OCI-LY1 (cell line): ENCODE measurements at regions not wholly inside any gene's neighbourhood (a gene's known extent, or its start where the extent isn't known, plus 50 kb on each side); places are given as distances from the start of the nearest gene placed in this dataset.

Source experiments
- H2AFZ ChIP-seq: fragments of 200-600 bp; sonication (generic), shearing (Covaris generic); 2 replicates; pipeline ENCODE4 v1.6.0; 2014; ENCODE audit warnings: antibody characterized with exemption, mild to moderate bottlenecking, low read length
- H3F3A ChIP-seq: fragments of 200-600 bp; sonication (generic), shearing (Covaris generic); 2 replicates; pipeline ENCODE4 v1.6.0; 2014; ENCODE audit warnings: mild to moderate bottlenecking, antibody characterized with exemption, low read length, moderate library complexity; ENCODE audit not compliant: insufficient read depth
- H3K27ac ChIP-seq: fragments of 200-600 bp; sonication (generic); 2 replicates; pipeline ENCODE4 v1.5.1; 2014; ENCODE audit warnings: low read length, mixed run types, mild to moderate bottlenecking, low read depth; ENCODE audit not compliant: poor library complexity, severe bottlenecking
- H3K27me3 ChIP-seq: fragments of 200-600 bp; sonication (generic); 2 replicates; pipeline ENCODE4 v1.6.0; 2014; ENCODE audit warnings: antibody characterized with exemption, mild to moderate bottlenecking, low read length, moderate library complexity; ENCODE audit not compliant: insufficient read depth
- H3K36me3 ChIP-seq: fragments of 200-600 bp; sonication (generic); 2 replicates; pipeline ENCODE4 v1.6.1; 2014; ENCODE audit warnings: mild to moderate bottlenecking, antibody characterized with exemption, low read length, moderate library complexity, mixed read lengths; ENCODE audit not compliant: insufficient read depth
- H3K4me1 ChIP-seq: fragments of 200-600 bp; sonication (generic); 2 replicates; pipeline ENCODE4 v1.5.1; 2014; ENCODE audit warnings: mild to moderate bottlenecking, low read length, moderate library complexity; ENCODE audit not compliant: insufficient read depth, severe bottlenecking
- H3K4me2 ChIP-seq: fragments of 200-600 bp; sonication (generic), shearing (Covaris generic); 2 replicates; pipeline ENCODE4 v1.6.1; 2014; ENCODE audit warnings: low read length
- H3K4me3 ChIP-seq: fragments of 200-600 bp; sonication (generic); 2 replicates; pipeline ENCODE4 v1.5.1; 2014; ENCODE audit warnings: low read length, low read depth, mild to moderate bottlenecking, mixed read lengths; ENCODE audit not compliant: poor library complexity, severe bottlenecking
- H3K79me2 ChIP-seq: fragments of 200-600 bp; shearing (Covaris generic); 2 replicates; pipeline ENCODE4 v1.6.1; 2016; ENCODE audit warnings: mixed run types, low read length, mixed read lengths; ENCODE audit not compliant: insufficient read depth
- H3K9ac ChIP-seq: fragments of 200-600 bp; sonication (generic), shearing (Covaris generic); 2 replicates; pipeline ENCODE4 v1.6.1; 2014; ENCODE audit warnings: mild to moderate bottlenecking, low read length, mixed read lengths
- H3K9me2 ChIP-seq: fragments of 200-600 bp; sonication (generic), shearing (Covaris generic); 2 replicates; pipeline ENCODE4 v1.6.1; 2014; ENCODE audit warnings: low read depth, mild to moderate bottlenecking, low read length, mixed read lengths
- H3K9me3 ChIP-seq: fragments of 200-600 bp; shearing (Covaris generic); 2 replicates; pipeline ENCODE4 v1.6.1; 2014; ENCODE audit warnings: low read length, mixed read lengths
- H4K20me1 ChIP-seq: fragments of 200-600 bp; sonication (generic), shearing (Covaris generic); 2 replicates; pipeline ENCODE4 v1.6.0; 2016; ENCODE audit warnings: mild to moderate bottlenecking, low read length; ENCODE audit not compliant: insufficient read depth
- EZH2 ChIP-seq: fragments of 200-600 bp; sonication (generic), shearing (Covaris generic); IDR thresholded peaks from 2 replicates; pipeline ENCODE4 v1.8.0; 2017; ENCODE audit warnings: borderline replicate concordance, mixed run types, mild to moderate bottlenecking, antibody characterized with exemption, low read length, moderate library complexity, mixed read lengths
- TF ChIP-seq, protein P1 (sequence below): fragments of 200-600 bp; sonication (generic), shearing (Covaris generic); IDR thresholded peaks from 2 replicates; pipeline ENCODE4 v1.5.1; 2017; ENCODE audit warnings: mild to moderate bottlenecking, antibody characterized with exemption, low read length, moderate library complexity, mixed read lengths

- no peak overlapping the region for H3K27ac ChIP-seq
These were observed 339.0 kb upstream of the PABPC4L start for GRCh38 chr4:134540588-134540987.

DNA sequence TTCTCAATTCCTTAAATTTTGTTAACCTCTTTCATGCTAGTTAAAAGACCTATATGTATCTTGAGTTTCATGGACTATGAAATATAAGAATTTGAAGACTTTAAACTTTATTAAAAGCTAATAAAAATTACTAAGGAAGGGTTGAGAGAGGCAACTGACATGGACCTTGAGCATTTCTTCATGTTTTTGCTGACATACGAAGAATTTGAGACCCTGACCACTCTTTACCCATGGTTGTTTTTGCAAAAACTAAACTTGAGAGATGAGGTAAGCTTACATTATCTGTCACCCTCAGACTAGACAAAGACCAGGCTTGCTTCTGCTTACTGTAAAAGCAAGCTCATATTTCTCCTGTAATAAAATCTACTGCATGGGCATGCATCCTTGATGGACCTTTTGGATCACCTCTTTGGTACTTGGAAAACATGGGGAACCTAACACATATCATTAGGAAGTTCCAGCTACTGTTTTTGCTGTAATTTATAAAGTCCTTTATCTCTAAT, 338.2 kb upstream of the PABPC4L start:
- no peak overlapping the region for H3K4me2 ChIP-seq
- H3K9ac ChIP-seq, result no peak overlapping the region
- H3K27ac ChIP-seq, result no peak overlapping the region
- no peak overlapping the region for H3K4me3 ChIP-seq
- H3K36me3 ChIP-seq, result no peaks in the 10 kb centered on the region
- no peaks in the 10 kb centered on the region for H3F3A ChIP-seq
- no peak overlapping the region for H2AFZ ChIP-seq
- H3K9me2 ChIP-seq, result no peaks in the 10 kb centered on the region
- no peaks in the 10 kb centered on the region for H3K4me1 ChIP-seq
- H4K20me1 ChIP-seq, result no peaks in the 10 kb centered on the region
- H3K79me2 ChIP-seq, result no peaks in the 10 kb centered on the region
- TF ChIP-seq, protein P1, sequence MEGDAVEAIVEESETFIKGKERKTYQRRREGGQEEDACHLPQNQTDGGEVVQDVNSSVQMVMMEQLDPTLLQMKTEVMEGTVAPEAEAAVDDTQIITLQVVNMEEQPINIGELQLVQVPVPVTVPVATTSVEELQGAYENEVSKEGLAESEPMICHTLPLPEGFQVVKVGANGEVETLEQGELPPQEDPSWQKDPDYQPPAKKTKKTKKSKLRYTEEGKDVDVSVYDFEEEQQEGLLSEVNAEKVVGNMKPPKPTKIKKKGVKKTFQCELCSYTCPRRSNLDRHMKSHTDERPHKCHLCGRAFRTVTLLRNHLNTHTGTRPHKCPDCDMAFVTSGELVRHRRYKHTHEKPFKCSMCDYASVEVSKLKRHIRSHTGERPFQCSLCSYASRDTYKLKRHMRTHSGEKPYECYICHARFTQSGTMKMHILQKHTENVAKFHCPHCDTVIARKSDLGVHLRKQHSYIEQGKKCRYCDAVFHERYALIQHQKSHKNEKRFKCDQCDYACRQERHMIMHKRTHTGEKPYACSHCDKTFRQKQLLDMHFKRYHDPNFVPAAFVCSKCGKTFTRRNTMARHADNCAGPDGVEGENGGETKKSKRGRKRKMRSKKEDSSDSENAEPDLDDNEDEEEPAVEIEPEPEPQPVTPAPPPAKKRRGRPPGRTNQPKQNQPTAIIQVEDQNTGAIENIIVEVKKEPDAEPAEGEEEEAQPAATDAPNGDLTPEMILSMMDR, result no peak
- no peak for TF ChIP-seq EZH2
- no peaks in the 10 kb centered on the region for H3K27me3 ChIP-seq
- no peaks in the 10 kb centered on the region for H3K9me3 ChIP-seq

More at GRCh38 chr4:134540588-134540987, 339.0 kb upstream of the PABPC4L start:
- H3K4me3 ChIP-seq, result no peak overlapping the region
- no peak overlapping the region for H2AFZ ChIP-seq
- H3K36me3 ChIP-seq, result no peaks in the 10 kb centered on the region
- no peaks in the 10 kb centered on the region for H3K9me2 ChIP-seq
- no peaks in the 10 kb centered on the region for H4K20me1 ChIP-seq
- no peak overlapping the region for H3K9ac ChIP-seq
- TF ChIP-seq, protein P1, result no peak
- no peak for TF ChIP-seq EZH2
- no peaks in the 10 kb centered on the region for H3K27me3 ChIP-seq
- no peak overlapping the region for H3K4me2 ChIP-seq
- H3K4me1 ChIP-seq, result no peaks in the 10 kb centered on the region
- H3K79me2 ChIP-seq, result no peaks in the 10 kb centered on the region
- H3K9me3 ChIP-seq, result no peaks in the 10 kb centered on the region
- no peaks in the 10 kb centered on the region for H3F3A ChIP-seq

DNA sequence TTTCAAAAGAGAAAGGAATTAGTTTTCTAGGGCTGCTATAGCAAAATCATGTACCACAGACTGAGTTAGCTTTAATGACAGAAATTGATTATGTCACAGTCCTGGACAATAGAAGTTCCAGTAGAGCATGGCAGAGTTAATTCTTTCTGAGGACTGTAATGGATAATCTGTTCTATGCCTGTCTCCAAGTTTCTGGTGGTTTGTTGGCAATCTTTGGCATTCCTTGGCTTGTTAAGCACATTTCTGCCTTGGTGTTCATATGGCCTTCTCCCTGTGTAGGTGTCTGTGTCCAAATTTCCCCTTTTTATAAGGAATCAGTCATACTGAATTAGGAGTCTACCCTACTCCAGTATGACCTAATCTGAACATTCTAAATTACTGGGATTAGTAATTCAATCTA, 336.1 kb upstream of the PABPC4L start:
- H3K79me2 ChIP-seq, result no peaks in the 10 kb centered on the region
- no peaks in the 10 kb centered on the region for H3K36me3 ChIP-seq
- no peaks in the 10 kb centered on the region for H4K20me1 ChIP-seq
- no peaks in the 10 kb centered on the region for H3K9me3 ChIP-seq
- no peak overlapping the region for H3K9ac ChIP-seq
- no peaks in the 10 kb centered on the region for H3K27me3 ChIP-seq
- no peaks in the 10 kb centered on the region for H3K9me2 ChIP-seq
- H2AFZ ChIP-seq, result no peak overlapping the region
- H3K27ac ChIP-seq, result no peak overlapping the region
- no peaks in the 10 kb centered on the region for H3K4me1 ChIP-seq
- H3F3A ChIP-seq, result no peaks in the 10 kb centered on the region
- H3K4me2 ChIP-seq, result no peak overlapping the region
- TF ChIP-seq EZH2, result no peak
- TF ChIP-seq, protein P1, result no peak
- H3K4me3 ChIP-seq, result no peak overlapping the region
